IPS DF 6.9 (cell line): ENCODE measurements at regions not wholly inside any gene's neighbourhood (a gene's known extent, or its start where the extent isn't known, plus 50 kb on each side); places are given as distances from the start of the nearest gene placed in this dataset.
"Not testable (repeated sequence)": the region's sequence is repeated elsewhere in the genome, so short reads cannot be mapped to it uniquely, and the experiment has no call there.

ENCODE experiments used
- DNase-seq: peaks from one replicate; pipeline ENCODE4 v3.0.0-alpha.2; 2013; ENCODE audit warnings: low read depth, low spot score
- H3K27ac ChIP-seq: one replicate; pipeline ENCODE4 v1.5.1; 2013; ENCODE audit warnings: low read length, control low read depth
- H3K27me3 ChIP-seq: 2 replicates; pipeline ENCODE4 v1.6.1; 2013; ENCODE audit warnings: mild to moderate bottlenecking, low read length; ENCODE audit not compliant: control insufficient read depth, insufficient read depth
- H3K36me3 ChIP-seq: 2 replicates; pipeline ENCODE4 v1.6.1; 2013; ENCODE audit warnings: low read length; ENCODE audit not compliant: control insufficient read depth, insufficient read depth
- H3K4me1 ChIP-seq: 2 replicates; pipeline ENCODE4 v1.6.1; 2013; ENCODE audit warnings: low read length; ENCODE audit not compliant: control insufficient read depth, insufficient read depth
- H3K4me3 ChIP-seq: 2 replicates; pipeline ENCODE4 v1.5.1; 2013; ENCODE audit warnings: mild to moderate bottlenecking, low read length
- H3K9me3 ChIP-seq: 2 replicates; pipeline ENCODE4 v1.6.1; 2013; ENCODE audit warnings: low read length, inconsistent platforms; ENCODE audit not compliant: control insufficient read depth, insufficient read depth
- WGBS: extraction: QIAGEN DNeasy Blood & Tissue Kit; methylation state at CpG from one replicate; pipeline ENCODE4 v1.1.7; 2013; ENCODE audit warnings: mixed read lengths, missing lambda C conversion rate; ENCODE audit not compliant: insufficient read length, insufficient coverage; 5-methylcytosine and 5-hydroxymethylcytosine counted together

GRCh38 chr15:69675731-69676130 lies 223.1 kb downstream of the RPLP1 start:
- Histone ChIP-seq H3K4me3 (no peak overlapping the region), H3K4me1 (no peaks in the 10 kb centered on the region), H3K9me3 (no peaks in the 10 kb centered on the region), H3K36me3 (no peaks in the 10 kb centered on the region), H3K27ac (no peak overlapping the region), H3K27me3 (peaks cover 2% of the 10 kb centered on the region; the same call in 1 of the 2 replicates)
- DNase-seq: no peak
- WGBS: no CpG with 5 or more reads among the region's 2 CpGs

DNA sequence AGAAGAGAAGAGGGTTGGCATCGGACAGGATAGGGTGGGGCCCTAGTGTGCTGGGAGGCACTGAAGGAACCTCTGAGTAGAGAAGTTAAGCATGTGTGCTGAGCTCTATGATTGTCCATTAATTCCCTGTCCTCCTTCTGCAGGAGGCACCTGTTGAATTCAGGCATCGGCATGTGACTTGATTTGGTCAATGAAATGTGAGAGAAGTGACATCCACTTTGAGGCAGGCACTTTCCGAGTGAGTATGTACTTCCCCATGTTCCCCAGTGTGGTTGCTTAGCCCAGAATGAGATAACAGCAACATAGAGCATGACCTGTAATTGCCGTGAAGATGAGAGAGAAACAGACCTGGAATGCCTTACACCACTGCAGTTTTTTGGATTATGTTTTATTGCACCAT lies 224.8 kb downstream of the RPLP1 start:
- H3K4me3 ChIP-seq: no peak overlapping the region
- no peak overlapping the region for H3K27ac ChIP-seq
- H3K36me3 ChIP-seq: no peaks in the 10 kb centered on the region
- WGBS: no CpG with 5 or more reads among the region's 4 CpGs
- H3K9me3 ChIP-seq: no peaks in the 10 kb centered on the region
- no peaks in the 10 kb centered on the region for H3K4me1 ChIP-seq
- H3K27me3 ChIP-seq: peaks cover 2% of the 10 kb centered on the region; the same call in 1 of the 2 replicates
- no peak for DNase-seq

GRCh38 chr15:69679623-69680228 lies 227.1 kb downstream of the RPLP1 start:
- peaks cover 2% of the 10 kb centered on the region; the same call in 1 of the 2 replicates for H3K27me3 ChIP-seq
- DNase-seq: no peak
- no peak overlapping the region for H3K27ac ChIP-seq
- H3K4me3 ChIP-seq: no peak overlapping the region
- no peaks in the 10 kb centered on the region for H3K4me1 ChIP-seq
- H3K9me3 ChIP-seq: no peaks in the 10 kb centered on the region
- no peaks in the 10 kb centered on the region for H3K36me3 ChIP-seq
- WGBS: no CpG with 5 or more reads among the region's 9 CpGs

- H3K36me3 ChIP-seq, DNase-seq, H3K4me3 ChIP-seq, H3K4me1 ChIP-seq, H3K27ac ChIP-seq, H3K9me3 ChIP-seq, H3K27me3 ChIP-seq: not testable (repeated sequence)
- WGBS: no CpG with 5 or more reads among the region's 4 CpGs
These were observed 232.2 kb downstream of the RPLP1 start for GRCh38 chr15:69684823-69685222.

DNA sequence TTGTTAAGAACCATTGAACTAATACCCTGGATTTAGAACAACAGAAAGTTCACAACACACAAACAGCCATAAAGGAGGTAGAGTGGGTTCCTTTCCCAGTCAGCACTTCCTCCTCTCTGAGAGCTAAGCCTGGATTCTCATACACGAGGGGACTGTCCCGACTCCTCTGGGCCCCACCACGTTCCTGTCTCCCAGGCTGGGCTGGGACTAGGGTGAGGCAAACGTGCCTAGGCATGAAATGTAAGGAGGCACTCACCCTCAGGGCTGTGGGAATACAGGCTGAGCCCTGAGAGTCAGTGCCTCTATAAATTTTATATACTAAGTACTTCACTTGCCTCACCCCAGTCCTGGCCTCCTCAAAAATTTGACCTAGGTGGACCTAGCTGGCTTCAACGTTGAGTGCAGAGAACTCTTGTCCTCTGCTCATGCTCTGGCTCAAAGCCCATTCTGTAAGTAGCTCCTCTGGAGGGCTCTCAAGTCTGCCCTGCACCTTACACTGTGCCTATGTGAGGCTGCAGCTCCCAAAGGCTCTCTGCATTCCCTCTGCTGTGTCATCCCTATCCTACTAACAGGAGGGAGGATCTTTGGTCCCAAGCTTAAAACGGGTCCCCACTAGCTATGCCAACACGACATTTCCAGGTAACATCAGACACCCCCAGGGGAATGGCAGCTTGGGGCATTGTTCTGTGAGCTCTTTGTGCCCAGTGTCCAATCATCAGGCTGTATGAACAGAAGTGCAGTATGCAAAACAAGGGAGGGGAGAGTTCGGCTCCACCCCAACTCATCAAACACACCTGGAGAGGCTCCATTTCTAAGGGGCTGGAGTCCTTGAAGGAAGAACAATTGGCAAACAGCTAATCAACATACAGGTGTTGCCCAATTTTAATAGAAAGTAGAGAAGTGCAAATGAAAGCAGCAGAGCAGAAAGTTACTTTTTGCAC lies 233.2 kb downstream of the RPLP1 start:
- no peaks in the 10 kb centered on the region for H3K4me1 ChIP-seq
- H3K27me3 ChIP-seq: no peaks in the 10 kb centered on the region
- DNase-seq: no peak
- H3K36me3 ChIP-seq: no peaks in the 10 kb centered on the region
- no peak overlapping the region for H3K4me3 ChIP-seq
- no CpG with 5 or more reads among the region's 8 CpGs for WGBS
- no peak overlapping the region for H3K27ac ChIP-seq
- no peaks in the 10 kb centered on the region for H3K9me3 ChIP-seq

- H3K9me3 ChIP-seq: no peaks in the 10 kb centered on the region
- H3K27me3 ChIP-seq: no peaks in the 10 kb centered on the region
- no peak overlapping the region for H3K27ac ChIP-seq
- H3K4me1 ChIP-seq: no peaks in the 10 kb centered on the region
- no peak for DNase-seq
- no CpG with 5 or more reads among the region's 7 CpGs for WGBS
- H3K4me3 ChIP-seq: no peak overlapping the region
- H3K36me3 ChIP-seq: no peaks in the 10 kb centered on the region
These were observed 234.0 kb downstream of the RPLP1 start for GRCh38 chr15:69686626-69687025.

GRCh38 chr15:69689133-69689532 lies 236.5 kb downstream of the RPLP1 start:
- H3K4me3 ChIP-seq: no peak overlapping the region
- H3K27me3 ChIP-seq: no peaks in the 10 kb centered on the region
- no CpG with 5 or more reads among the region's 1 CpG for WGBS
- DNase-seq: no peak
- H3K9me3 ChIP-seq: no peaks in the 10 kb centered on the region
- no peaks in the 10 kb centered on the region for H3K4me1 ChIP-seq
- H3K27ac ChIP-seq: no peak overlapping the region
- H3K36me3 ChIP-seq: no peaks in the 10 kb centered on the region

DNA sequence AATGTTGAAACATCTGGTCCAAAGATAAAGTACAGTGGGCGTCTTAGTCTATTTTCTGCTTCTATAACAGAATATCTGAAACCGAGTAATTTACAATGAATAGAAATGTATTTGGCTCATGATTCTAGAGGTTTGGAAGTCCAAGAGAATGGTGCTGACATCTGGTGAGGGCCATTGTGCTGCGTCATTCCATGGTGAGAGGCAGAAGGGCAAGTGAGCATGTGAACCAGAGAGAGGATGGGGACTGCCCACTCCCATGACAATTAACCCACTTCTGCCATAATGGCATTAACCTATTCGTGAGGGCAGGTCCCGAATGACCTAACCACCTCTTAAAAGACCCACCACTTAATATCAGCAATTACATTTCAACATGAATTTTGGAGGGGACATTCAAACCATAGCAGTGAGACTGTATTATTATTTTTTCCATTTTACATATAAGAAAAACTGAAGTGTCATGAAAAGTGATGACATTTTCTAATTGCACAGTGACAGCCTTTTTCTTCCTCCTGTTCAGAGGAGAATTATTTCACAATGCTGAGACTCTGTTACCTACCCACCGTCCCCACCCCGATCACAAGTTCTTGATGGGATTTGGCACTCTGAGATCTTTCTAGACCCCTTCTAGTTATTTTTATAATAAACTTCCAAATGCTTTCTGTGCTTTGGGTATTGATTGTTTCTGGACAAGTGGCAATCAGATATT lies 238.8 kb downstream of the RPLP1 start:
- no peak overlapping the region for H3K4me3 ChIP-seq
- DNase-seq: no peak
- H3K36me3 ChIP-seq: no peaks in the 10 kb centered on the region
- no peaks in the 10 kb centered on the region for H3K27me3 ChIP-seq
- no peaks in the 10 kb centered on the region for H3K4me1 ChIP-seq
- no peaks in the 10 kb centered on the region for H3K9me3 ChIP-seq
- H3K27ac ChIP-seq: no peak overlapping the region
- WGBS: no CpG with 5 or more reads among the region's 7 CpGs

GRCh38 chr15:69692342-69692741 lies 239.7 kb downstream of the RPLP1 start:
- WGBS: no CpG with 5 or more reads among the region's 3 CpGs
- H3K27ac ChIP-seq: no peak overlapping the region
- no peak for DNase-seq

GRCh38 chr15:69693059-69693458 lies 240.4 kb downstream of the RPLP1 start:
- no peak overlapping the region for H3K27ac ChIP-seq
- no peaks in the 10 kb centered on the region for H3K36me3 ChIP-seq
- no CpG with 5 or more reads among the region's 4 CpGs for WGBS
- H3K4me1 ChIP-seq: no peaks in the 10 kb centered on the region
- no peaks in the 10 kb centered on the region for H3K27me3 ChIP-seq
- H3K4me3 ChIP-seq: no peak overlapping the region
- no peaks in the 10 kb centered on the region for H3K9me3 ChIP-seq
- DNase-seq: no peak

More at GRCh38 chr15:69692342-69692741, 239.7 kb downstream of the RPLP1 start:
- Histone ChIP-seq H3K9me3 (no peaks in the 10 kb centered on the region), H3K4me1 (no peaks in the 10 kb centered on the region), H3K4me3 (no peak overlapping the region), H3K36me3 (no peaks in the 10 kb centered on the region), H3K27me3 (no peaks in the 10 kb centered on the region)
